NB4 (cell line): ENCODE measurements at regions not wholly inside any gene's neighbourhood (a gene's known extent, or its start where the extent isn't known, plus 50 kb on each side); places are given as distances from the start of the nearest gene placed in this dataset.

Experiments
- CTCF ChIP-seq: IDR thresholded peaks from one replicate; pipeline ENCODE4 v1.5.1; 2012; ENCODE audit warnings: low read depth, low read length
- MAX ChIP-seq: IDR thresholded peaks from 2 replicates; pipeline ENCODE4 v1.6.1; 2011; ENCODE audit warnings: low read depth, low read length
- MYC ChIP-seq: IDR thresholded peaks from 2 replicates; pipeline ENCODE4 v1.6.1; 2011; ENCODE audit warnings: low read depth, low read length
- POLR2A ChIP-seq: IDR thresholded peaks from 2 replicates; pipeline ENCODE4 v1.6.1; 2011; ENCODE audit warnings: mild to moderate bottlenecking; ENCODE audit not compliant: insufficient read length; ENCODE audit errors: extremely low read depth

- TF ChIP-seq CTCF (no peak), POLR2A (no peak), MAX (no peak), MYC (no peak)
These were observed 318.6 kb upstream of the ROBO1 start for GRCh38 chr3:80086426-80086825.
